Large intestine (tissue), 3 donors: ENCODE measurements at regions not wholly inside any gene's neighbourhood (a gene's known extent, or its start where the extent isn't known, plus 50 kb on each side); places are given as distances from the start of the nearest gene placed in this dataset.
"Not testable (repeated sequence)": the region's sequence is repeated elsewhere in the genome, so short reads cannot be mapped to it uniquely, and the experiment has no call there.

Experiments used
- DNase-seq, 2 donors: peaks; one replicate each; pipeline versions ENCODE4 v3.0.0 to v3.0.0-alpha.2; 2013
- H3K27ac ChIP-seq: one replicate; pipeline ENCODE4 v1.5.1; 2013; ENCODE audit warnings: low read length
- H3K27me3 ChIP-seq: 2 replicates; pipeline ENCODE4 v1.6.1; 2013; ENCODE audit warnings: low read length; ENCODE audit not compliant: control insufficient read depth, insufficient read depth
- H3K36me3 ChIP-seq: 2 replicates; pipeline ENCODE4 v1.6.1; 2013; ENCODE audit warnings: low read length; ENCODE audit not compliant: control insufficient read depth, insufficient read depth
- H3K4me1 ChIP-seq: one replicate; pipeline ENCODE4 v1.6.1; 2013; ENCODE audit warnings: low read length; ENCODE audit not compliant: control insufficient read depth, insufficient read depth
- H3K4me3 ChIP-seq: one replicate; pipeline ENCODE4 v1.5.1; 2013; ENCODE audit warnings: low read length
- H3K9me3 ChIP-seq: one replicate; pipeline ENCODE4 v1.6.1; 2013; ENCODE audit warnings: mild to moderate bottlenecking, low read depth, low read length, moderate library complexity; ENCODE audit not compliant: control insufficient read depth
- WGBS: methylation state at CpG from one replicate; pipeline ENCODE4 v1.1.5; 2013; ENCODE audit warnings: low lambda C conversion rate; ENCODE audit not compliant: insufficient coverage; 5-methylcytosine and 5-hydroxymethylcytosine counted together

GRCh38 chr7:68697796-68698280 is 900.4 kb upstream of the AUTS2 start:
- no peak overlapping the region for H3K4me3 ChIP-seq
- peak; percentile 4 to 25 for DNase-seq
- 60% methylated on average over 1 of the region's 7 CpGs for WGBS
- H3K4me1 ChIP-seq, result no peaks in the 10 kb centered on the region
- no peaks in the 10 kb centered on the region for H3K36me3 ChIP-seq
- no peaks in the 10 kb centered on the region for H3K9me3 ChIP-seq
- no peak overlapping the region for H3K27ac ChIP-seq
- H3K27me3 ChIP-seq, result no peaks in the 10 kb centered on the region

GRCh38 chr7:68699090-68699711 is 899.1 kb upstream of the AUTS2 start:
- 100% methylated on average over 1 of the region's 6 CpGs for WGBS
- Histone ChIP-seq H3K36me3 (no peaks in the 10 kb centered on the region), H3K27ac (no peak overlapping the region), H3K9me3 (no peaks in the 10 kb centered on the region), H3K4me1 (no peaks in the 10 kb centered on the region), H3K27me3 (no peaks in the 10 kb centered on the region), H3K4me3 (no peak overlapping the region)
- DNase-seq, result no peak

- WGBS, result 83% methylated on average over 1 of the region's 3 CpGs
- Histone ChIP-seq H3K9me3 (no peaks in the 10 kb centered on the region), H3K4me3 (no peak overlapping the region), H3K27me3 (no peaks in the 10 kb centered on the region), H3K36me3 (no peaks in the 10 kb centered on the region), H3K27ac (no peak overlapping the region), H3K4me1 (no peaks in the 10 kb centered on the region)
- DNase-seq, result no peak
Observed at GRCh38 chr7:68700414-68700813, 897.9 kb upstream of the AUTS2 start.

- Histone ChIP-seq H3K4me3 (no peak overlapping the region), H3K27ac (no peak overlapping the region), H3K27me3 (no peaks in the 10 kb centered on the region), H3K4me1 (no peaks in the 10 kb centered on the region), H3K36me3 (no peaks in the 10 kb centered on the region), H3K9me3 (no peaks in the 10 kb centered on the region)
- whole genome bisulfite sequencing, result 67% methylated on average over 2 of the region's 5 CpGs
- DNase-seq, result no peak
Observed at GRCh38 chr7:68706291-68706690, 892.0 kb upstream of the AUTS2 start.

- Histone ChIP-seq H3K4me1 (no peaks in the 10 kb centered on the region), H3K27ac (no peak overlapping the region), H3K9me3 (no peaks in the 10 kb centered on the region), H3K36me3 (no peaks in the 10 kb centered on the region), H3K4me3 (no peak overlapping the region), H3K27me3 (no peaks in the 10 kb centered on the region)
- no peak for DNase-seq
- no CpG with 5 or more reads among the region's 5 CpGs for WGBS
Observed at GRCh38 chr7:68707159-68707558, 891.1 kb upstream of the AUTS2 start.

GRCh38 chr7:68707958-68708357 is 890.3 kb upstream of the AUTS2 start:
- DNase-seq, result no peak
- H3K36me3 ChIP-seq, result no peaks in the 10 kb centered on the region
- H3K4me1 ChIP-seq, result no peaks in the 10 kb centered on the region
- no peak overlapping the region for H3K27ac ChIP-seq
- no peaks in the 10 kb centered on the region for H3K9me3 ChIP-seq
- H3K4me3 ChIP-seq, result no peak overlapping the region
- WGBS, result 100% methylated on average over 1 of the region's 6 CpGs
- no peaks in the 10 kb centered on the region for H3K27me3 ChIP-seq

GRCh38 chr7:68712956-68713495 is 885.2 kb upstream of the AUTS2 start:
- DNase-seq, result no peak
- no peaks in the 10 kb centered on the region for H3K4me1 ChIP-seq
- no peaks in the 10 kb centered on the region for H3K27me3 ChIP-seq
- H3K27ac ChIP-seq, result no peak overlapping the region
- H3K4me3 ChIP-seq, result no peak overlapping the region
- WGBS, result 100% methylated on average over 2 of the region's 7 CpGs
- no peaks in the 10 kb centered on the region for H3K36me3 ChIP-seq
- H3K9me3 ChIP-seq, result no peaks in the 10 kb centered on the region

GRCh38 chr7:68714135-68714534 is 884.1 kb upstream of the AUTS2 start:
- H3K4me3 ChIP-seq, H3K36me3 ChIP-seq, H3K27ac ChIP-seq, H3K27me3 ChIP-seq, H3K4me1 ChIP-seq, DNase-seq, H3K9me3 ChIP-seq: not testable (repeated sequence)
- 100% methylated on average over 1 of the region's 1 CpG for WGBS

GRCh38 chr7:68715907-68716306 is 882.4 kb upstream of the AUTS2 start:
- Histone ChIP-seq H3K27me3 (no peaks in the 10 kb centered on the region), H3K27ac (no peak overlapping the region), H3K36me3 (no peaks in the 10 kb centered on the region), H3K4me3 (no peak overlapping the region), H3K4me1 (no peaks in the 10 kb centered on the region), H3K9me3 (no peaks in the 10 kb centered on the region)
- DNase-seq, result no peak
- WGBS, result 83% methylated on average over 1 of the region's 4 CpGs

GRCh38 chr7:68717176-68717575 is 881.1 kb upstream of the AUTS2 start:
- Histone ChIP-seq H3K27me3 (no peaks in the 10 kb centered on the region), H3K36me3 (no peaks in the 10 kb centered on the region), H3K4me3 (no peak overlapping the region), H3K27ac (no peak overlapping the region), H3K4me1 (no peaks in the 10 kb centered on the region), H3K9me3 (no peaks in the 10 kb centered on the region)
- no peak for DNase-seq
- no CpG with 5 or more reads among the region's 1 CpG for WGBS

- no peaks in the 10 kb centered on the region for H3K9me3 ChIP-seq
- no peak overlapping the region for H3K4me3 ChIP-seq
- H3K36me3 ChIP-seq, result no peaks in the 10 kb centered on the region
- no peaks in the 10 kb centered on the region for H3K27me3 ChIP-seq
- WGBS, result no CpG with 5 or more reads among the region's 1 CpG
- H3K4me1 ChIP-seq, result no peaks in the 10 kb centered on the region
- no peak overlapping the region for H3K27ac ChIP-seq
- no peak for DNase-seq
Observed at GRCh38 chr7:68718097-68718551, 880.2 kb upstream of the AUTS2 start.
